WTC11 (cell line): ENCODE measurements at regions not wholly inside any gene's neighbourhood (a gene's known extent, or its start where the extent isn't known, plus 50 kb on each side); places are given as distances from the start of the nearest gene placed in this dataset.

ENCODE experiments used
- ATAC-seq: fragments of 200-7000 bp; cut with Tn5 transposase; 2 replicates; pipeline ENCODE4 v1.10.0; 2021; ENCODE audit warnings: mild to moderate bottlenecking, moderate library complexity
- CTCF ChIA-PET: fragments of 300-600 bp; sonication (Branson Sonifier 250); formaldehyde crosslinking; loops from one replicate; lab custom pipeline; 2021; ENCODE audit warnings: antibody characterized with exemption; lab: Charles Lee
- POLR2A ChIA-PET: fragments of 350-600 bp; sonication (Branson Sonifier 250); formaldehyde crosslinking; loops from one replicate; lab custom pipeline; 2021; ENCODE audit warnings: antibody characterized with exemption; lab: Charles Lee
- DNase-seq: peaks from one replicate; pipeline ENCODE4 v3.0.0; 2021; ENCODE audit warnings: low spot score
- H3K27ac Mint-ChIP-seq: 2 replicates; pipeline ENCODE4 v1.8.0; 2021; ENCODE audit warnings: mixed read lengths
- H3K27me3 Mint-ChIP-seq: 2 replicates; pipeline ENCODE4 v1.8.0; 2021; ENCODE audit warnings: low read depth, mild to moderate bottlenecking, moderate library complexity, mixed read lengths
- H3K36me3 Mint-ChIP-seq: 2 replicates; pipeline ENCODE4 v1.8.0; 2021; ENCODE audit warnings: mixed read lengths
- H3K4me1 Mint-ChIP-seq: 2 replicates; pipeline ENCODE4 v1.8.0; 2022; ENCODE audit warnings: mixed read lengths
- H3K4me3 Mint-ChIP-seq: 2 replicates; pipeline ENCODE4 v1.8.0; 2021; ENCODE audit warnings: mild to moderate bottlenecking, moderate library complexity, mixed read lengths
- H3K9me3 Mint-ChIP-seq: 2 replicates; pipeline ENCODE4 v1.8.0; 2021; ENCODE audit warnings: mixed read lengths
- ATF2 ChIP-seq: sonication (generic); formaldehyde crosslinking; IDR thresholded peaks from 2 replicates; pipeline ENCODE4 v1.8.1; 2022; ENCODE audit warnings: low read depth, missing genetic modification reagents, borderline replicate concordance
- ATF3 ChIP-seq: sonication (generic); formaldehyde crosslinking; conservative IDR thresholded peaks from 2 replicates; pipeline ENCODE4 v1.8.1; 2022; ENCODE audit warnings: mild to moderate bottlenecking, missing genetic modification reagents
- ESRRA ChIP-seq: sonication (generic); formaldehyde crosslinking; IDR thresholded peaks from 2 replicates; pipeline ENCODE4 v1.8.1; 2022; ENCODE audit warnings: mild to moderate bottlenecking, missing genetic modification reagents, borderline replicate concordance
- ETV6 ChIP-seq: sonication (generic); formaldehyde crosslinking; IDR thresholded peaks from 2 replicates; pipeline ENCODE4 v1.8.1; 2022; ENCODE audit warnings: mild to moderate bottlenecking, missing genetic modification reagents
- GRHL2 ChIP-seq: fragments of 250-450 bp; sonication (Bioruptor Pico); IDR thresholded peaks from 2 replicates; pipeline ENCODE4 v1.8.0; 2022; ENCODE audit warnings: mild to moderate bottlenecking, moderate library complexity; ENCODE audit not compliant: insufficient replicate concordance, severe bottlenecking
- GTF2I ChIP-seq: fragments of 250-450 bp; sonication (Bioruptor Pico); conservative IDR thresholded peaks from 2 replicates; pipeline ENCODE4 v1.4.0; 2021; ENCODE audit warnings: mild to moderate bottlenecking
- NFE2L1 ChIP-seq: sonication (generic); formaldehyde crosslinking; IDR thresholded peaks from 2 replicates; pipeline ENCODE4 v1.8.1; 2023; ENCODE audit warnings: missing genetic modification reagents
- NFYB ChIP-seq: sonication (generic); formaldehyde crosslinking; conservative IDR thresholded peaks from 2 replicates; pipeline ENCODE4 v1.8.0; 2022; ENCODE audit warnings: low read depth, missing genetic modification reagents
- NR2C2 ChIP-seq: sonication (generic); formaldehyde crosslinking; IDR thresholded peaks from 2 replicates; pipeline ENCODE4 v1.8.0; 2022; ENCODE audit warnings: mild to moderate bottlenecking, missing genetic modification reagents
- NR3C1 ChIP-seq: sonication (generic); formaldehyde crosslinking; conservative IDR thresholded peaks from 2 replicates; pipeline ENCODE4 v1.8.1; 2023; ENCODE audit warnings: low read depth, mild to moderate bottlenecking, missing genetic modification reagents
- PREB ChIP-seq: sonication (generic); formaldehyde crosslinking; IDR thresholded peaks from 2 replicates; pipeline ENCODE4 v1.8.1; 2022; ENCODE audit warnings: mild to moderate bottlenecking, missing genetic modification reagents, moderate library complexity, borderline replicate concordance
- RELA ChIP-seq: sonication (generic); formaldehyde crosslinking; IDR thresholded peaks from 2 replicates; pipeline ENCODE4 v1.8.1; 2022; ENCODE audit warnings: missing genetic modification reagents, mild to moderate bottlenecking, borderline replicate concordance
- SMAD3 ChIP-seq: sonication (generic); formaldehyde crosslinking; IDR thresholded peaks from 2 replicates; pipeline ENCODE4 v1.8.0; 2022; ENCODE audit warnings: missing genetic modification reagents, mild to moderate bottlenecking, borderline replicate concordance
- TEAD1 ChIP-seq: sonication (generic); formaldehyde crosslinking; IDR thresholded peaks from 2 replicates; pipeline ENCODE4 v1.8.0; 2022; ENCODE audit warnings: mild to moderate bottlenecking, missing genetic modification reagents
- ZNF138 ChIP-seq: sonication (generic); formaldehyde crosslinking; conservative IDR thresholded peaks from 2 replicates; pipeline ENCODE4 v1.8.1; 2022; ENCODE audit warnings: mild to moderate bottlenecking, moderate library complexity, missing genetic modification reagents
- ZNF263 ChIP-seq: sonication (generic); formaldehyde crosslinking; IDR thresholded peaks from 2 replicates; pipeline ENCODE4 v1.8.1; 2022; ENCODE audit warnings: low read depth, mild to moderate bottlenecking, moderate library complexity, missing genetic modification reagents
- ZNF512 ChIP-seq: sonication (generic); formaldehyde crosslinking; IDR thresholded peaks from 2 replicates; pipeline ENCODE4 v1.8.1; 2022; ENCODE audit warnings: missing genetic modification reagents, borderline replicate concordance
- ZNF532 ChIP-seq: fragments of 250-450 bp; sonication (Bioruptor Pico); IDR thresholded peaks from 2 replicates; pipeline ENCODE4 v1.9.0; 2021; ENCODE audit warnings: mild to moderate bottlenecking, borderline replicate concordance
- TF ChIP-seq, protein P1 (sequence below): fragments of 250-450 bp; sonication (Bioruptor Pico); IDR thresholded peaks from 2 replicates; pipeline ENCODE4 v1.9.0; 2021; ENCODE audit warnings: moderate library complexity, mild to moderate bottlenecking, inconsistent platforms, borderline replicate concordance
- TF ChIP-seq, protein P2 (sequence below): sonication (generic); formaldehyde crosslinking; IDR thresholded peaks from 2 replicates; pipeline ENCODE4 v1.8.0; 2022; ENCODE audit warnings: mild to moderate bottlenecking, missing genetic modification reagents
- TF ChIP-seq, protein P3 (sequence below): fragments of 250-450 bp; sonication (Bioruptor Pico); IDR thresholded peaks from 2 replicates; pipeline ENCODE4 v1.9.0; 2021; ENCODE audit warnings: mild to moderate bottlenecking
- TF ChIP-seq, protein P4 (sequence below): sonication (generic); formaldehyde crosslinking; IDR thresholded peaks from 2 replicates; pipeline ENCODE4 v1.8.0; 2022; ENCODE audit warnings: mild to moderate bottlenecking, missing genetic modification reagents

GRCh38 chr4:66736606-66737005 is 808.7 kb downstream of the CENPC start:
- ChIA-PET CTCF (no interaction called here), POLR2A (no interaction called here)
- DNase-seq (no peak), ATAC-seq (peak; percentile 83)
- H3K4me3 Mint-ChIP-seq: no peak overlapping the region
- no peak for TF ChIP-seq ATF2 (CRISPR knock-in tag)
- TF ChIP-seq ESRRA (CRISPR knock-in tag): no peak
- TF ChIP-seq, protein P1, sequence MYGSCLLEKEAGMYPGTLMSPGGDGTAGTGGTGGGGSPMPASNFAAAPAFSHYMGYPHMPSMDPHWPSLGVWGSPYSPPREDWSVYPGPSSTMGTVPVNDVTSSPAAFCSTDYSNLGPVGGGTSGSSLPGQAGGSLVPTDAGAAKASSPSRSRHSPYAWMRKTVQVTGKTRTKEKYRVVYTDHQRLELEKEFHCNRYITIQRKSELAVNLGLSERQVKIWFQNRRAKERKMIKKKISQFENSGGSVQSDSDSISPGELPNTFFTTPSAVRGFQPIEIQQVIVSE (CRISPR knock-in tag): no peak
- no peak for TF ChIP-seq ZNF263
- TF ChIP-seq PREB (CRISPR knock-in tag): no peak
- no peak for TF ChIP-seq RELA
- TF ChIP-seq GRHL2 (CRISPR knock-in tag): no peak
- TF ChIP-seq, protein P2, sequence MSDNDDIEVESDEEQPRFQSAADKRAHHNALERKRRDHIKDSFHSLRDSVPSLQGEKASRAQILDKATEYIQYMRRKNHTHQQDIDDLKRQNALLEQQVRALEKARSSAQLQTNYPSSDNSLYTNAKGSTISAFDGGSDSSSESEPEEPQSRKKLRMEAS (CRISPR knock-in tag): no peak
- TF ChIP-seq ATF3 (CRISPR knock-in tag): no peak
- peaks cover 9% of the 10 kb centered on the region for H3K9me3 Mint-ChIP-seq
- no peak overlapping the region for H3K27ac Mint-ChIP-seq
- H3K4me1 Mint-ChIP-seq: peaks cover 2% of the 10 kb centered on the region; the same call in 1 of the 2 replicates
- H3K36me3 Mint-ChIP-seq: no peaks in the 10 kb centered on the region
- no peaks in the 10 kb centered on the region for H3K27me3 Mint-ChIP-seq

DNA sequence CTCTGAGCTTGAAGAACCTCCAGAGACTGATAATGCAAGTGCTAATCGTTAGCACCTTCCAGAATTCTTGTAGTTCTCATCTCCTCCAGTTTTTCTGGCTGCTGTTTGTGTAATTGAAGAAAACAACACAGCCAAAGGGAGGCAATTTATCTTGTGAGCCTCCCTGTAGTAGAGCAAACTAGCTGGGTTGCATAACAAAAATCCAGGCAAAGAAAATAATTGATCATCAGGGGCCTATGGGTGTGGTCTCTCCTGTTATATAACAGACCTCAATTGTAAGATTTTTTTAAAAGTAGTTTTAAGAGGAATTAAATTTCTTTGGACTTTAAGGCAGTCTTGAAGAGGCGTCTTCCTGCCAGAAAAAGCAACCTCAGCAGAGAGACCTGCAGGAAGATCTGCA is 817.0 kb downstream of the CENPC start:
- Mint-ChIP-seq H3K36me3 (no peaks in the 10 kb centered on the region), H3K4me1 (peaks cover 17% of the 10 kb centered on the region), H3K27me3 (no peaks in the 10 kb centered on the region), H3K4me3 (no peak overlapping the region), H3K9me3 (peaks cover 6% of the 10 kb centered on the region), H3K27ac (no peak overlapping the region)
- ChIA-PET POLR2A (no interaction called here), CTCF (no interaction called here)
- ATAC-seq (no peak; the same call in 1 of the 2 replicates), DNase-seq (no peak)
- TF ChIP-seq SMAD3 (CRISPR knock-in tag): no peak
- no peak for TF ChIP-seq TEAD1 (CRISPR knock-in tag)
- TF ChIP-seq GTF2I (CRISPR knock-in tag): no peak
- TF ChIP-seq, protein P3, sequence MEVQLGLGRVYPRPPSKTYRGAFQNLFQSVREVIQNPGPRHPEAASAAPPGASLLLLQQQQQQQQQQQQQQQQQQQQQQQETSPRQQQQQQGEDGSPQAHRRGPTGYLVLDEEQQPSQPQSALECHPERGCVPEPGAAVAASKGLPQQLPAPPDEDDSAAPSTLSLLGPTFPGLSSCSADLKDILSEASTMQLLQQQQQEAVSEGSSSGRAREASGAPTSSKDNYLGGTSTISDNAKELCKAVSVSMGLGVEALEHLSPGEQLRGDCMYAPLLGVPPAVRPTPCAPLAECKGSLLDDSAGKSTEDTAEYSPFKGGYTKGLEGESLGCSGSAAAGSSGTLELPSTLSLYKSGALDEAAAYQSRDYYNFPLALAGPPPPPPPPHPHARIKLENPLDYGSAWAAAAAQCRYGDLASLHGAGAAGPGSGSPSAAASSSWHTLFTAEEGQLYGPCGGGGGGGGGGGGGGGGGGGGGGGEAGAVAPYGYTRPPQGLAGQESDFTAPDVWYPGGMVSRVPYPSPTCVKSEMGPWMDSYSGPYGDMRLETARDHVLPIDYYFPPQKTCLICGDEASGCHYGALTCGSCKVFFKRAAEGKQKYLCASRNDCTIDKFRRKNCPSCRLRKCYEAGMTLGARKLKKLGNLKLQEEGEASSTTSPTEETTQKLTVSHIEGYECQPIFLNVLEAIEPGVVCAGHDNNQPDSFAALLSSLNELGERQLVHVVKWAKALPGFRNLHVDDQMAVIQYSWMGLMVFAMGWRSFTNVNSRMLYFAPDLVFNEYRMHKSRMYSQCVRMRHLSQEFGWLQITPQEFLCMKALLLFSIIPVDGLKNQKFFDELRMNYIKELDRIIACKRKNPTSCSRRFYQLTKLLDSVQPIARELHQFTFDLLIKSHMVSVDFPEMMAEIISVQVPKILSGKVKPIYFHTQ (CRISPR knock-in tag): no peak
- no peak for TF ChIP-seq NR2C2 (CRISPR knock-in tag)
- TF ChIP-seq ZNF512 (CRISPR knock-in tag): no peak
- TF ChIP-seq NFYB: no peak
- TF ChIP-seq NR3C1: no peak
- no peak for TF ChIP-seq ZNF138
- no peak for TF ChIP-seq RELA
- no peak for TF ChIP-seq ETV6 (CRISPR knock-in tag)
- no peak for TF ChIP-seq NFE2L1 (CRISPR knock-in tag)
- TF ChIP-seq, protein P4, sequence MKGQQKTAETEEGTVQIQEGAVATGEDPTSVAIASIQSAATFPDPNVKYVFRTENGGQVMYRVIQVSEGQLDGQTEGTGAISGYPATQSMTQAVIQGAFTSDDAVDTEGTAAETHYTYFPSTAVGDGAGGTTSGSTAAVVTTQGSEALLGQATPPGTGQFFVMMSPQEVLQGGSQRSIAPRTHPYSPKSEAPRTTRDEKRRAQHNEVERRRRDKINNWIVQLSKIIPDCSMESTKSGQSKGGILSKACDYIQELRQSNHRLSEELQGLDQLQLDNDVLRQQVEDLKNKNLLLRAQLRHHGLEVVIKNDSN (CRISPR knock-in tag): no peak
- no peak for TF ChIP-seq ZNF532 (CRISPR knock-in tag)
